ENCODE measurements at regions not wholly inside any gene's neighbourhood (a gene's known extent, or its start where the extent isn't known, plus 50 kb on each side); places are given as distances from the start of the nearest gene placed in this dataset.

- TF ChIP-seq CTCF (IDR thresholded peaks at IDR 0.05; ENCODE audit: low read length) = no peak
- no peak for TF ChIP-seq EZH2 (IDR thresholded peaks at IDR 0.05; ENCODE audit: borderline replicate concordance, low read length)
Observed at GRCh38 chr13:73268306-73268705, 209.5 kb downstream of the KLF5 start.
